Activated T-helper 9 cell treated with anti-CD3 and anti-CD28 coated beads, Interleukin-2, amount 50 U/mL, for 16 hours (primary cell): ENCODE measurements at regions not wholly inside any gene's neighbourhood (a gene's known extent, or its start where the extent isn't known, plus 50 kb on each side); places are given as distances from the start of the nearest gene placed in this dataset.
A peak's percentile ranks its signal among the peaks of the same experiment; 100 is the strongest.

Experiments used
- DNase-seq: peaks from one replicate; pipeline ENCODE4 v3.0.0-alpha.2; 2020; ENCODE audit warnings: low read depth

DNA sequence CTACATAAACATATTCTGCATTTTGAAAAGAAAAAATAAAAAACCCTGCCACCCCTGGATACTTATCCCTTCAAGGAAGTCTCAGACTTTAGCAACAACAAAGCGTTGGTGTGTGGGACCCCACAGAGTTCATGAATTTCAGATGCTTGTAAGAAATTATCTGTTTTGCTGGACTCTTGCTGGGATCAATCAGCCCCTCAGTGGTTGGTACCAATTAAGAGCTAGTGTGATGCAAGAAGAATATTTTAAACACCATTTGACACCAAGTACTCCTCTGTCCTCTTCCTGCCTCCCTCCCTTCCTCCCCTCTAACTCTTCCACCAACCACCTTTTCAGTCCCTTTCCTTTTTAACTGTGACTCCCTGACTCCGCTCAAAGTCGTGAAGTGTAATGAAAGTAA, 51.5 kb downstream of the SST start:
- DNase-seq: no peak

DNA sequence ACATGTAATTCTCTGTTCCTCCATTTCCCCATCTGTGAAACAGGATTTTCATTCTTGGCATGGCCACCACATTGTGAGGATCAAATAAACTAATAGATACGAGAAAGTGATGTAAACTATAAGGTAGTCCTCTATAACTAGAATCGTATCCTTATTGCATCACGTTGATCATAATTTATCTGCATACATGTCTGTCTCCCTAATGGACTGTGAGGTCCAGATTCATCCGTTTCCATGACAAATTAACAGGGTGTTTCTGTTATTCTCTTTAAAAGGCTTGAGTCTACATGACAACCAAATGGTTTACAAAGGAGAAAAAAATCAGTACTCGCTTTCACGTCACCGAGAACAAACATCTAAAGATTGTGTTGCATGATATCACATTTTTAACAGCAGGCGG, 53.0 kb downstream of the SST start:
- no peak for DNase-seq

DNA sequence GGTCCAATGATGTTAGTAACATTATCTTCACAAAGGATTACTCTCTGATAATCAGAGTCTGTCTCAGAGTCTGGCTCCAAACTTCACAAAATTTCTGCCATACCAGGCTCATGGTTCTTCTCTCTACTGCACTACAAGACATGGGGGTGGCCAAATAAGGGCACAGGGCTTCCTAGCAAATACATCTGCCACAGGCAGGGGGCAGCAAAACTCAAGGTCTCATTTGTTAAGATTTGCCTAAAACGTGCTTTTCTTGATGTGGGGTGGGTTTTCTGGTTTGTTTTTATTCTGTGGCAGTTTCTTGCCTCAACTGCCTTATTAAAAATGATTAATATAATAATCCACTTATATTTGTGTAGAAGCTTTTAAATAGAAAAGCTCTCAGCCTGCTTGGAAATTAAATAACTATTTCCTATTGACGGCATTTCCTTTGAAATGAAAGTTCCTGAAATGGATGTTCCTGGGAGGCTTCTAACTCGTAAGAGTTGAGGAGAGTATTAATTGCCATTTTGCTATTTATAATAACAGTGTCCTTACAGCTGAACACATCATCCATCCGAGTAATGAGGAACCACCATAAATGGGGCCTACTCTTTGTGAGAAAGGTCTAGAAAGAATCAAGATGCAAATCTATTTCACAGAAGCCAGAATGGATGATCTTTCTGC, 53.8 kb downstream of the SST start:
- peak; percentile 19 for DNase-seq

DNA sequence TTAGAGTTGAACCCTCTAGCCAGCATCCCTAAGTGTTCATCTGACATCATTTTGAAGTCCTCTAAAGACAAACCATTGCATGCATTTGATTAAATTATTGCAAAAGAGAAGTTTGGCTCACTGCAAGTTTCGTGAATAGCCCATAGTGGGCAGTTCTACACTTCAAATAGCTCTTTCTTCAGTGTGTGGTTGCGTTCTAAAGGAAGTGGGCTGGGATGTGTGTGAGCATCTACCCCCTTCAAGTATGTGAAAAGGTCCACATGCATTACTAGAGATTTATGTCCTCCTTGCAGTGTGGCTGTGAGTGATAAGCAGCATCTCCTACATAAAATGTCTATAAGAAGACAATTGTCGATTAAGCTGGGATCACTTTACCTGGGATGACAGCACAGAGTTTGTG, 54.6 kb downstream of the SST start:
- no peak for DNase-seq

DNA sequence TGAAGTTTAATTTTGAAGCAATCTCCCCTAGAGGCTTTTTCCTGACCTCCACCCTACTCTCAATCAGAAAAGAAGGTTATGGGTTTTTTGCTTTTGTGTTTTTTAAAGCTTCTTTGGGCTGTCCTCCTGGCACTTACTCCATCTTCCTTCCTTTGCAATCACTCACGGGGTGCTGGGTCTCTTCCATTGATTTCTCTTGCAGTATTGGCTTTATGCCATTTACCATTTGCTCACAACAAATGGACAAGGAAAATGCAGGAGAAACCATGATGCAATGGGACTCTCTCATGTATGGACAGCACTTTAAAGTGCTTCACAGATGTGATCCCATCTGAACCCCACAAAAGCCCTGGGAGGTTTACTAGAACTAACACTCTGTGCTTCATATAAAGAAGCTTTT, 57.5 kb downstream of the SST start:
- no peak for DNase-seq

GRCh38 chr3:187610981-187611511, 59.1 kb downstream of the SST start:
- DNase-seq: no peak

GRCh38 chr3:187594272-187594671, 75.9 kb downstream of the SST start:
- no peak for DNase-seq

DNA sequence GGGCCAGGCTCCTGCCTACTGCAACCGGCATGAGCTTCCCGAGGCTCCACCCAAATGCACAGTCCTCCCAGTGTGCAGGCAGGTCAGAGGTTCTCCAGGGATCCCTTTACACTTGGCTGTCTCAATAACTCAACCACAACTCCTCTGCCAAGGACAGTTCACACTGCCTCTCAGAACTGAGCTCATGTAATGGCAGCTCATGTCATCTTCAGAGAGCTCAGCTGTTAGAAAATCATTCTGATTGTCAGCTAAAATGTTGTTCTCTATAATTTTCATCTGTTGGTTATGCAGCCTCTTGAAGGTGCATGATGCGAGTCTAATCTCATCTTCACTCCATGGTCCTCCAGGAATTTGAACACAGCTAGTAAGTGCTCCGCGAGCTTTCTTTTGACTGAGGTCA, 76.7 kb downstream of the SST start:
- no peak for DNase-seq

GRCh38 chr3:187590861-187591576, 79.2 kb downstream of the SST start:
- DNase-seq: no peak

DNA sequence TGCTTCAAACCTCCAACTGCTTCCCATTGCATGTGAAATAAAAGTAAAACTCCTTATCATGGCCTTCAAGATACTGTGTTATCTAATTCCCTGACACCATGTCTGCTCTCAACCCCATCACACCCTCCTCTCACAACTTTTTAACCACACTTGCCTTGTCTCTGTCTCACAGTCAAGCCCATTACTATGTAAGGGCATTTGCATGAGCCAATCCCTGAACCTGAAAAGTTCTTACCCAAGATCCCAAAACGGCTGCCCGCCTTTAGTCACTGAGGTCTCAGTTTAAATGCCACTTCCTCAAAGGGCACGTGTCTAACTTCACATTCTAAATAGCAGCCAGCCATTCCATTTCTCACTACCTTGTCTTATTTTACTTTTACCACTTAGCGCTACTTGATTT, 83.1 kb downstream of the SST start:
- DNase-seq: no peak

DNA sequence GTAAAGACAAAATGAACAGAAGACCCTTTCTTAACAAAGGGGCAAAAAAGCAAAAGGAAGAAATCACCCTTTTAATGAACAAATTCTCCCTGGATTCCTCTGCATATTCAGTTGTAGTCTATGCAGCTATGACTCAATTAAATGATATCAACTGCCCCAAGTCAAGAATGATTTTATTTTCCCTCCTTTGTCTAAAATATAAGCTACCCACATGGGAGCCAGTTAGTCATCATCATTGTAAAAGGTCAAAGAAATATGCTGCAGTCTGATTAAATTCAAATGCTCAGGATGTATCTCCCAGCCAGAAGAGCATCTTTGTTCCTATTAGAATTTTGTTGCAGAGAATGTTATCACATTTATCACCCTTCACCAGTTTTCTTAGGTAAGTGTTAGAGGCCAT, 84.0 kb downstream of the SST start:
- DNase-seq: no peak

DNA sequence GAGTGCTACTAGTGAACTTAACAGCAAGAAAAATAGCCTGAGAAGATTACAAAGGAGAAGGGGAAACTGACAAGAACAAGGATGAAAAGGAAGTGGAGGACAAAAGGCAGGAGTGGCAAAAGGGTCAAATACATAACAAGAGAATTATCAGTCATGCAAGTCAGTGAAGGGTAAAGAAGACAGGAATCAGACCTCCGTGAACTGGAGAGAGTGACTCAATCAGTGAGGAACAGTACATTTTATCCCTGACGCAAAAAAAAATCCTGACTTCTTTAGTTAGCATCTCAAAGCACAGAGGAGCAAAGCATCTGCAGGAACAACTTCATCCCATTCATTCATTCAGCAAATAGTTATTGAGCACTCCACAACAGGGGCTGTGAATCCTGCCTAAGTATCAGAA, 97.8 kb downstream of the SST start:
- DNase-seq: no peak

DNA sequence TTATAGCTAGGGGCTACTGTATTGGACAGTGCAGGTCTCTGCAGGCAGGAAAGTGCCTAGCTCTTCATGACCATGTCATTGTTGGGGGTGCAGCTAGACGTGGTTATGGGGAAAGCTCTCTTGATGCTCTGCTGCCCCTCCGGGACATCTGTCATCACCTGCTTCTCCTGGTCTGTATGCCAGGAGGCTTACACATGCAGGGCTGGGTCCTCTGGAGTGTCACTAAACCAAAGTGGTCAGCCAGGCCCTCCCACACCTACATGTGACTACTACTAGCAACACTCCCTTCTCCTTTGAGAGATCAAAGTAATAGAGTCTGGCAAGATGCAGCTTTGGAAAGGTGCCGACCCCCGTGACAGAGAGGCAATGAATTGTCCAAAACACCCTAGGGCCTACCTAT, 98.5 kb downstream of the SST start:
- DNase-seq: no peak

DNA sequence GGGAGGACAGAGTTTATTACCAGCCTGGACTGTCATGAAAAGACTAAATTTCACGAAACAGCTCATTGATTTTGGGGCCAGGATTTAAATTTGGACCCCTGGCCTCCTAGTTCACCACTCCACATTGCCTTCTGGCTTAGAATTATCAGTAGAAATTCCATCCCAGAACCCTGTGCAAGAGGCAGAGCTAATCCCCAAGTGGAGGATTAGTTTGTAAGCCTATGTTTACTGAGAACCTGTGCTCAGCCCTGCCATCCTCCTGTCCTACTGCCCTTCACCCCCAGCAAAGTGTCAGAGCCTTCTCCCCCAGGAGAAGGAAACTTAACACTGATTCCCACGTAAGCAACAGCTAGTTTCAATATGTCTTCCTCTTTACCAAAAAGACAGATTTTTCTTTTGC, 99.4 kb downstream of the SST start:
- DNase-seq: no peak

- DNase-seq: no peak
These were observed 102.0 kb downstream of the SST start for GRCh38 chr3:187568171-187568570.

DNA sequence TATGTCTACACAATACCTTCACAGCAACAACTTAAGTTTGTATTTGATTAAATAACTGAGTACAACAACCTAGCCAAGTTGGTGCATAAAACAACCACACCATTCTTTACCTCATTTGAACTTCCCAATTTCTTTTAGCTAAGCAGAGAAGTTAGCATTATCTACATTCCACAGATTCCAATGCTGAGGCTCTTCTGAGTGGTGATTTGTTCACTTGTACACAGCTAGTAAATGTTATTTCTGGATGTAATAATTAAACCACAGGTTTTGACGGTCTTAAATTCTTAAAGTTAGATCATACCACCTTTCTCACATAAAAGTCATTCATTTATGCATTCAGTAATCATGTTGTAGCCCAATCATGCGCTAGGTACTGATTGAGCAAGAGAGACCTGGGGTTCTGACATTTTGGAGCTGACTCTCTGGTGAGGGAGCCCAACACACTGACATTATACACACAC, 102.5 kb downstream of the SST start:
- DNase-seq: no peak

DNA sequence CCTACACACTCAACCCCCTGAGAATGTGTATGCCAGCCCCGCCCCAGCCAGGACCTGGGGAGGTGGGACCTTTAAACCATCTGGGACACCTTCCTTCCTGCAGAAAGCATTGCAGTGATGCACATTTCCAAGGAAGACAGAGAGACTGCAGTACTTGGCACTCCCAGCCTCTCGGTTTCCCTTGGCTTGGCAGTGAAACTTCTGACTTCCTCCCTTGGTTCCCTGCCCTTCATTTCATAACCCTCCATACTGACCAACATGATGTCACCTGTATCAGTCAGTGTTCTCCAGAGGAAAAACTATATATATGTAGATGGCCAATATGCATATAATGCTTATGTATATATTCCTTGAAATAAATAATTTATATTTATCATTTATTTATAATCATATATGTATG, 103.2 kb downstream of the SST start:
- no peak for DNase-seq

DNA sequence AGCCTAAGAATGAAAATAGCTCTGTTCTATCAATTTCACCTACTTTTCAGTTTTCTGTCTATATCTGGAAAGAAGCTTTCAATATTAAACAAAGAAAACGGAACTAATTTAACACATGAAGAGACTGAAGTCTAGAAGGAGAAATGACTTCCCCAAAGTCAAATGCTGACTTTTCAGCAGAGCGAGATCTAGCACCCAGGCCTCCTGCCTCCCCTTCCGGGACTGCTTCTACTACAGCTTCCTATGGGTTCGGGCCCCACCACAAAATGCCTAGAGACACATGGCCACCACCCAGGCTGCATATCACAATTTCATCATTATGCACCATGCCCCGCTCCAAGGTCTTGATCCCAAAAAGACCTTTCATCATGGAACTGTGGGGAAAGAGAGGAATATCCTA, 104.5 kb downstream of the SST start:
- DNase-seq: no peak

GRCh38 chr3:187558990-187559389, 111.2 kb downstream of the SST start:
- no peak for DNase-seq

DNA sequence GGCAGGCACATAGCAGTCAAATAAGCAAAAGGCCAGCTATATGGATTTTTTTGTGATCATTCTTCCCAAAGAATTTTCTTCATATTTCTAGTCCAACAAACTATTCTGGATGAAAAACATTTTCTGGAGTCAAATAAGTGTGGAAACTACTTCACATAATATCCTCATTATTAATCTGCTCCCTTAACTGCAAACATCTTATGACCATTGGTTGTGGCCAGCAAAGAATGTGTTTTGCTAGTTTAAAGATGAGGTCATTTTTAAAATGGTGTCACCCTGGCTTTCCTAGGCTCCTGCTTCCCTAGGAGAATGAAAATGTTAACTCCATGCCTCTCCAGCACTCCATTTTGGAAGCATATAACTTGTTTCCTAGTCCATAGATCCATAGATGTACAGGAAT, 118.8 kb downstream of the SST start:
- DNase-seq: no peak

DNA sequence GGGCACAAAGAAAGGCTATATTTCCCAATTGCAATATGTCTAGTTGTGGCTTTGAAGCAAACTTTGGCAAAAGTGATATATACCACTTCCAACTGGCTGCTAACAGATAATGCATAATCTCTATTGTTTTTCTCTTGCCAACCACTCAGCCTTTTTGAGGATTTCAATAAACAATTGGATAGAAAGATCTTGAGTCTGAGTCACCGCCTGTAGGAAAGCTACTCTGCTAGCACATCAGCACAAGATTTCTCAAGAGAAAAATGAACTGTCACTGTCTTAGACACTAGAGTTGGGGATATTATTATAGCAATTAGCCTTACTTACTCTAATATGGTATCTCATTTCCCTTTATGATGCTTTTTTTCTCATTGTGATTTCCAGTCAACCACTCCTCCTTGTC, 119.7 kb downstream of the SST start:
- no peak for DNase-seq

DNA sequence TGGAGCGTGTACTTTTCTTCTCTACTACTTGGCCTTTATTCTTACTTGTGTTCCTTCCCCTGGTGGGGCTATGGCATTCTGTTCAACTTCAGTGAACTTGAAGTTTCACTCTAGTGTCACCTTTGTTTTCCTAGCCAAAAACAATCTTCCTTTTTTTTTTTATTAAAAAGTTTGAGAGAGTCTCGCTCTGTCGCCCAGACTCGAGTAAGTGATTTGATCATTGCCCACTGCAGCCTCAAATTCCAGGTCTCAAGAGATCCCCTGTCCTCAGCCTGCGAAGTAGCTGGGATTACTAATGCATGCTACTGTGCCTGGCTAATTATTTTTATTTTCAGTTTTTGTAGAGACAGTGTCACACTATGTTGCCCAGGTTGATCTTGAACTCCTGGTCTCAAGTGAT, 124.8 kb downstream of the SST start:
- DNase-seq: no peak

GRCh38 chr3:187544326-187544725, 125.9 kb downstream of the SST start:
- DNase-seq: no peak

- DNase-seq: no peak
These were observed 129.3 kb downstream of the SST start for GRCh38 chr3:187540847-187541246.
